GM19467 (cell line): ENCODE measurements at regions not wholly inside any gene's neighbourhood (a gene's known extent, or its start where the extent isn't known, plus 50 kb on each side); places are given as distances from the start of the nearest gene placed in this dataset.

Experiments used
- ATAC-seq: cut with Tn5 transposase; IDR thresholded peaks from one replicate; pipeline ENCODE4 v1.9.1; 2021; ENCODE audit warnings: mild to moderate bottlenecking, moderate library complexity; ENCODE audit not compliant: unreplicated experiment

DNA sequence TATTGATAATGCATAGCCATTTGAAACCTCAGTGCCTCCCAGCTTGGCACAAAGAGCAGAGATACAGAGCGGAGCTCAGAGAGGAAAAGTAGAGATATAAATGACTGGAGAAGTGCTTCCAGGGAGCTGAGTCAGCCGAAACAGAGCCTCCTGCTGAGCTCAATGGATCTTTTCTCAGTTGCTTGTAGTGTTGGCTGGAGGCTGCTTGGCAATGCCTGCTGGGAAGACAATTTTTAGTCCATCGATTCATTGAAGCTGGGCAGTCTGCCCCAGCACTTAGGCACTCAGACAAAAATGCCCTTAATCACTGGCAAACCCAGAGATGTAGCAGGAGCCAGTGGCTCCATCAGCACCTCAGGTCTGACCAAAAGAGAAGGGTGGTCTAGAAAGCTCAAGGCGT lies 81.3 kb upstream of the SETBP1 start:
- no peak for ATAC-seq

DNA sequence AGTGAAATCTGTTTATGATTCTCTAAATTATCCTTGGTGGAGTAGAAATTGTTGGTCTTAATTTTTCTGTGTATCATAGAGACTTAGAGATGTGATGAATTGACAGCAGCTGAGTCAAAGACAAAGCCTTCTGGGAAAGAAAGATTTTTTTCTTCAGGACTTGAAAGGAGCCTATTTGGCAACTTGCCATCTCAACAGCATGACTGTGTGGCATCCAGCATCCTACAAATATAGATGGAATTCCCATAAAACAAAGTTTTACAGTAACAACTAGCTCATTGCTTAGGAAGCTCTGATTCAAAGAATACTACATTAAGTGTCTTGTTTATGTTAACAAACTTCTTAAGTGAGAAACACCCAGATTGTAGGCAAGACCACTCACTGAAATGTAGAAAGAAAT lies 79.2 kb upstream of the SETBP1 start:
- no peak for ATAC-seq

DNA sequence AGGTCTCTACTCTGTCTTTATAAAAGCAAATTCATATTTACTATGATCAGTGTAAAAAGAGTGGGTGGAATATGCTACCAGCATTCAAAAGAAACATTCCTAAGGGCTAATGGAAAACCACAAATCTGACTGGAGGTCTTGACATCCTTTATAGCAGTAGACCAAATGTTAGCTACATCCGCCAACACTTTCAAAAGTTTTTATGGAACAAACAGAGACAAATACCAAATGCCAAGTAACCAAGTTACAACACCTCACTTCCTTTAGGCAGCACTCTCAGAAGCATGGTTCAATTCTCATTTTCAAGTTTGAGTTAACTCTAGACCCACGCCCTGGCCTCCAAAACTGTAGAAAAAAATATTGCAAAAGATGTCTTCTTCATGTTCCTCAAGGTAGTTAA lies 78.3 kb upstream of the SETBP1 start:
- no peak for ATAC-seq

DNA sequence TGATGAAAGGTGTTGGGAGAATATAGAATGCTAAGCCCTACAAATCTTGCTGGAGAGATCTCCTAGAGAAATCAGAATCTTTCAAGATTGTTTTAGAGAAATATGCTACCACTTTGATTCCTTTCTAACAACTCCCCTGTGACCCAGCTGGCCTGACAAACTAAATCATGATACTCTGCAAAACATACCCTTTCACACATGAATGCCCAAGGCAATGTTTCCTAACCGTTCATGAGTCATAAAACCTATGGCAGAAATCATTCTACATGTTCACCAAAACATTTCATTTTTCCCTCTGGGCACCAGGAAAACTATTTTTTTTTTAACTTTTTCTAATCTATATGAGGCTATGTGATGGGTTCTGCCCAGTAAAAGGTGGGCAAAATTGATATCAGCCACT lies 77.8 kb upstream of the SETBP1 start:
- no peak for ATAC-seq

DNA sequence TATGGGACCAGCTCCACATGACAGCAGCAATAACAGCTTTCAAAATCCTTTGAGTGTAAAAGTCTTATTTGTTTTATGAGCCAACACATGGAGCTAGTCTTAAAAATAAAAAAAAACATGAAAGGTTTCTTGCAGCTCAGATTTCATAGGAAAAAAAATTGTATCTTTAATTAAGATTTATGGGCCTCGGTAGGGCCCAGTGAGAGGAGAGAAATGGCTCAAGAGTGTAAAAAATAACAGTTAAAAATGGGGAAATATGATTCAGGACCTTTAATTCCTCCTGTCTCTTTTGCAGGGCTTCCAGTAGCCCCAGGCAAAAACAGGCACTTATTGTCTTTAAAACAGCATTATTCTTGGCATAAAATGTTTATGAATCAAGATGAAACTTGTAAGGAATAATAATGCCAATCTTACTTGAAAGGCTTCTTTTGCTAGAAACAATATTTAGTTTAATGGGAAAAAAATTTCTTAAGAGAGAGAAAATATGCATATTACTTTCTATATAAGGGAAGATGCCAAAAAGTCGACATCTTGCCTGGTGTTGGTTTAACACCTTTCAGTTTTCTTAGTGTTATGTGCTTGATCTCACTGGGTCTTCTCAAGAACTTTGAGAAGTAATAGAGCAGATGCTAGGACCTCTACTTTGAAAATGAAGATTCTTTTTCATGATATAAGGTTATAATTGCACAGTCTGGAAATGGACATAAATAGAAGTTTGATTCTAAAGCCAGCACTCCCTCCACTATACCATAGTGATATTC lies 71.3 kb upstream of the SETBP1 start:
- ATAC-seq = no peak

DNA sequence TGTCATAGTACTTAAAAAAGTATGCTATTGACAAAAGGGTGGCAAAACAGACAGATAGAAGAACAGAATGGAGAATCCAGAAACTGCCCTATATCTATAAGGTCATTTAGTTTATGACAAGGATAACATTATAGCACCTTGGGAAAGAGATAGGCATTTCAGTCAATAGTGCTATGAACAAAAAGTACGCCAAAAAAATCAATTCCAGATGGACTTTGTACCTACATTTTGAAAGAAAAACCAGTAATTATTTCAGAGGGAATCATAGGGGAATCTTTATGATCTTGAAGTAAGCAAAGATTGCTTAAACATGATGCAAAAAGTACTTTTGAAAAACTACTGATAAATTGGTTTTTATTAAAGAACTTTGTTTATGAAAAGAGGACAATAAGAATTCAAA lies 59.9 kb upstream of the SETBP1 start:
- no peak for ATAC-seq

DNA sequence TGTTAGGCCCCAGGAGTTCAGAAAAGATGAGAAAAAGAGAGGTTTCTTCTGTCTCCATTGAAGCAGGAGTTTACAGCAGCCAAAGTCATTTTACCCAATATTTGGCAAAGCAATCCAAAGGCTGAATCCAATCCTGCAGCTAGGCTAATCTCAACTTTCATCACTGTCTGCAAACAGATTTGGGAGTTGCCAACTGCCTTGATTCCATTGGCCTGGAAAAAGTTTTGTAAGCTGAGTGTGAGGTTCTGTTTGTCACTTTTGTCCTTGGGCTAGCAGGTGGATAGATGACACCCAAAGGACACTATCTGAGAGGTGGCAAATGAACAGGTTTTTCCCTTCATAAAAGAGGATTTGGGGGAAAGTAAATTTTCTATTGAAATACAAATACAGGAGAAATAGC lies 56.6 kb upstream of the SETBP1 start:
- no peak for ATAC-seq

DNA sequence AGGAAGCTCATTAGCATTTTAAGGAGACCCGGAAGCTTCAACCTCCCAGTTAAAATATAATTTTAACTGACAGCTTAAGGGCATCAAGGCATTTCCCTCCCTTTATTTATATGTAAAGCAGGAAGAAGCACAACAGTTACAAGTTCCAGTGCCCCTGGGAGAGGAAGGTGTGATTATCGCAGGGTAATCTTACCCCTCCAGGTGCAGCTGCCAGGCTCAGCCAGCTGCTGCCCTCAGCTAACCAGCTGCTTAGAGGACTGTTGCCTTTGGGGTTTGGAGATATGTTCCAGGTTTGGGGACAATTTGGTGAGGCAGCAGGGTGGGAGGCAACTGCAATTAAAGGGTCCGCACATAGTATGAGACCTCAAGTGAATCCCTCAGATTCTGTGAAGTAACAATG lies 55.3 kb upstream of the SETBP1 start:
- no peak for ATAC-seq

DNA sequence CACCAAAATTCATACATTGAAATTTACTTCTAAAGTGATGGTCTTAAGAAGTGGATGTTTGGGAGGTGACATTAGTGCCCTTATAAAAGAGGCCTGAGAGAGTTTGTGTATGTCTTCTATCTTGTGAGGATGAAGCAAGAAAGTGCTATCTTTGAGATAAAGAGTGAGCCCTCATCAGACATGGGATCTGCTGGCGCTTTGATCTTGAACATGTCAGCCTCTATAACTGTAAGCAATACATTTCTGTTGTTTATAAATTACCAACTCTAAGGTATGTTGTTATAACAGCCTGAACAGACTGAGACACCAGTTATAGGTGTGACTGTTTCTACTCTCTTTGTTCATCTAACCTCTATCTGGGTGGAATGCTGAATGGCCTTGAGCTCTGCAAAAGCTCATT lies 54.5 kb upstream of the SETBP1 start:
- no peak for ATAC-seq

DNA sequence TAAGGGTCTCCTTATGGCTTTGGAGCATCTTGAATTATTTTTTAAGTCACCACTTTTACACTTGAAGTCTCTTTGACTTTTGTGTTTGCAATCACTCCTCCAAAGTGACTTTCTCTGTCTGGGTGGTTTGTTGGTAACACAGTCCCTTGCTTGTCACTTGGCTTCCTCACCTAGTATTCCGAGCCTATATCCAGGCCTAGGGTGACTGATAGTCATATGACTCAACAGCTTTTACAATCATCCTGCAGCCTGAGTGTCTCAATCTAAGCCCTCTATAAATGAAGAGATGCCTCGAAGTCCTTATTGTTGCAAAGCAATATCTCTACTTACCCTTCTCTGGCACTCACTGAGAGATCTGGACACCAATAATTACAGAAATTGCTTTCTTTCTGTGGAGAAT lies 53.9 kb upstream of the SETBP1 start:
- ATAC-seq = no peak

DNA sequence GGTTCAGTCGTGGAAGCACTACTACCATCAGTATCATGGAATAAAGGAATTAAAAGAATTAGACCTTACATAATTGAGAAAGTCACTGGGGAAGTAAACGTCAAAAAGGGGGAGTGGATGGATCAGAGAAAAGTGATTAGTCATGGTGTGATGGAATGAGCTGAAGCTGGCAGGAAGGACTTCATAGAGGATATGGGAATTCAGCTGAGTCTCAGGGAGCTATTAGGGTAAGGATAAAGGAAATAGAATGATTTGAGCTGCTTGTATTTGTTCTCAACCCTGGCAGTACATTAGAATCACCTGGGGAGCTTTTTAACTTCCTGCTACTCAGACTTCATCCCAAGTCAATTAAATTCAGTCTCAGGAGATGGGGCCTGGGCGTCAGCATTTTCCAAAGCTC lies 53.4 kb upstream of the SETBP1 start:
- ATAC-seq = no peak

DNA sequence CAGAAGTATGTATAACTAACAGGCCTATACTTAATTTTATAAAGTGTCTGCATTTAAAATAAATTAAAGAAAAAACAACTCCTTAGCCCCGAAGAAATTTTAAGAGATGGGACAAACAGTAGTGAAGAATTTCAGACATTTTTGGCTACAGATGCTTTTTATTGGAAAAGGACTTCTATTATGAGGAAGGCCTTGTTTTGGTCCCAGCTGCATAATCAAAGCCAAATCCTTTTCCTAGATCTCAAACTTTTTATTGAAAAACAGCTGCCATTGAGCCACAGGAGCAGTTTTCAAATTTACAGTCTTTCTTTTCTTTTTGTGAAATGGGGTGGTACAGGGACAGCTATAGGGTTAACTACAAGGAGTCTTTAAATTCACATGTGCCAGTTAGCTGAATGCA lies 51.3 kb upstream of the SETBP1 start:
- no peak for ATAC-seq

DNA sequence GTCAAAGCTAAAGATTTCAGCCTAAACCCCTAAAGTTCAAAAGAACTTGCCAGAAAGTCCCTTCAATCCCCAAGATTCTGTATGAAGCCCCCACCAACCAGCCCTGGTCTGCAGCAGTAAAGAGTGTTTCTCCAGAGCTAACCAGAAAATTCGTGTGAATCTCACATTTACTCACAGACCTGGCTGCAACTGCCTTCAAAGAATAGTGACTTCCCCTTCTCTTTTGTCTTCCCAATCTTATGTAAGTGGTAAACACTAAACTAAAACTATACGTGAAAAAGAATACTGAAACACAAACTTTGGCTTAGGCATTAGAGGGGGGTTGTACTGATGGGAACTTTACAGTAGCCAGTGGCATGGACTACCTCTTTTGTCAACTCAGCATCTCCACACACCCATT lies 50.6 kb upstream of the SETBP1 start:
- no peak for ATAC-seq
